ENCODE measurements at regions not wholly inside any gene's neighbourhood (a gene's known extent, or its start where the extent isn't known, plus 50 kb on each side); places are given as distances from the start of the nearest gene placed in this dataset.

GRCh38 chr16:85177448-85177846 lies 65.2 kb upstream of the CIBAR2 start:
- H3K27me3 ChIP-seq (ENCODE audit: control insufficient read depth, insufficient read depth, low read length), result no peaks in the 10 kb centered on the region
- no peak overlapping the region for H3K27ac ChIP-seq (ENCODE audit: low read depth, low read length)
- H3K36me3 ChIP-seq (ENCODE audit: control insufficient read depth, insufficient read depth, low read length), result no peaks in the 10 kb centered on the region
- H3K4me1 ChIP-seq (ENCODE audit: control insufficient read depth, insufficient read depth, low read length), result peaks cover 17% of the 10 kb centered on the region
- no peak overlapping the region for H3K9ac ChIP-seq (ENCODE audit: low read length)
- no peak overlapping the region for H3K4me3 ChIP-seq (ENCODE audit: low read length)

DNA sequence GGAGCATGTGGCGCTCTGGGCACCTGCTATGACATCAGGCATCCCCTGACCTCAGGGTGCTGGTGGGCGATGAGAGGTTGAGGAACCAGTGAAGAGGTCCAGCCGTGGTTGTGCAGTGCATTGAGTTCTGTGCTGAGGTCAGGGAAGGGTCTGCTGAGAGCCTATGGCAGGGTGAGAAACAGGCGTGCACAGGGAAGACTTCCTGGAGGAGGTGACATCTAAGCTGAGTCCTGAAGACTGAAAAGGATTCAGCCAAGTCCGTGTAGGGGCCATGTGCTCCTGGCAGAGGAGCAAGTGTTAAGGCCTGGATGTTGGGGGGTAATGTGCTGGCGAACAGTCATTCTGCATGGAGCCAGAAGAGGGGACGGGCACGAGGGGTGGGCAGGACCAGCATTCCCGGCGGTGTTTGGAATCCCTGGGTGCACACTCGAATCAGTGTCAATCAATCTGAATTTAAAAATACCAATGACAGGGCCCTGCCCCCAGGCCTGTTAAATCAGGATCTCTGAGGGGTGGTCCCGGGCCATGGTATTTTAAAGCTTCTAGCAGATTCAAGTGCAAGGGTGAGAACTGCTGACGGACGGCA lies 65.8 kb upstream of the CIBAR2 start:
- Histone ChIP-seq H3K36me3 (ENCODE audit: control insufficient read depth, insufficient read depth, low read length) (no peaks in the 10 kb centered on the region), H3K4me1 (ENCODE audit: control insufficient read depth, insufficient read depth, low read length) (peaks cover 13% of the 10 kb centered on the region), H3K27me3 (ENCODE audit: control insufficient read depth, insufficient read depth, low read length) (no peaks in the 10 kb centered on the region), H3K4me3 (ENCODE audit: low read length) (no peak overlapping the region), H3K27ac (ENCODE audit: low read depth, low read length) (no peak overlapping the region), H3K9ac (ENCODE audit: low read length) (no peak overlapping the region)

DNA sequence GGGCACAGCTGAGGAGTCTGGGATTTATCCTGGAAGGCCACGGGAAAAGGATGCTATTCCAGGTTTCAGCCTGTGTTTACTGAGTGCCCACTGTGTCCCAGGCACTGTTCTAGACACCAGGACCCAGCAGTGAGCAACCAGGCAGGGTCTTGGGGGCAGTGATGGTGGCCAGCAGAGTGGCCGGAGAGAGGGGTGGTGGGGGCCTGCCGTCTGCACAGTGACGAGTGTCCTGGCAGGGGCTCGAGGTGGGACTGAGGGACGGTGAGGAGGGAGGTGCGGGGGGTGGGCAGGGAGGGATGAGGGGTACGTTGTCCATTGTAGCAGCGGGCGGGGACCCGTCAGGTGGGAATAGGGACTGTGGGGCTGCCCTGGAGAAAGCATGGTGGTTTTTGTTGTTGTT lies 66.3 kb upstream of the CIBAR2 start:
- Histone ChIP-seq H3K9ac (ENCODE audit: low read length) (no peak overlapping the region), H3K27ac (ENCODE audit: low read depth, low read length) (no peak overlapping the region), H3K27me3 (ENCODE audit: control insufficient read depth, insufficient read depth, low read length) (no peaks in the 10 kb centered on the region), H3K4me3 (ENCODE audit: low read length) (no peak overlapping the region), H3K4me1 (ENCODE audit: control insufficient read depth, insufficient read depth, low read length) (peaks cover 10% of the 10 kb centered on the region), H3K36me3 (ENCODE audit: control insufficient read depth, insufficient read depth, low read length) (no peaks in the 10 kb centered on the region)

- no peak overlapping the region for H3K27ac ChIP-seq (ENCODE audit: low read depth, low read length)
- peaks cover 3% of the 10 kb centered on the region for H3K36me3 ChIP-seq (ENCODE audit: control insufficient read depth, insufficient read depth, low read length)
- H3K4me3 ChIP-seq (ENCODE audit: low read length), result no peak overlapping the region
- no peak overlapping the region for H3K9ac ChIP-seq (ENCODE audit: low read length)
- no peaks in the 10 kb centered on the region for H3K27me3 ChIP-seq (ENCODE audit: control insufficient read depth, insufficient read depth, low read length)
- H3K4me1 ChIP-seq (ENCODE audit: control insufficient read depth, insufficient read depth, low read length), result peaks cover under 1% of the 10 kb centered on the region
Observed at GRCh38 chr16:85179344-85180046, 67.2 kb upstream of the CIBAR2 start.

DNA sequence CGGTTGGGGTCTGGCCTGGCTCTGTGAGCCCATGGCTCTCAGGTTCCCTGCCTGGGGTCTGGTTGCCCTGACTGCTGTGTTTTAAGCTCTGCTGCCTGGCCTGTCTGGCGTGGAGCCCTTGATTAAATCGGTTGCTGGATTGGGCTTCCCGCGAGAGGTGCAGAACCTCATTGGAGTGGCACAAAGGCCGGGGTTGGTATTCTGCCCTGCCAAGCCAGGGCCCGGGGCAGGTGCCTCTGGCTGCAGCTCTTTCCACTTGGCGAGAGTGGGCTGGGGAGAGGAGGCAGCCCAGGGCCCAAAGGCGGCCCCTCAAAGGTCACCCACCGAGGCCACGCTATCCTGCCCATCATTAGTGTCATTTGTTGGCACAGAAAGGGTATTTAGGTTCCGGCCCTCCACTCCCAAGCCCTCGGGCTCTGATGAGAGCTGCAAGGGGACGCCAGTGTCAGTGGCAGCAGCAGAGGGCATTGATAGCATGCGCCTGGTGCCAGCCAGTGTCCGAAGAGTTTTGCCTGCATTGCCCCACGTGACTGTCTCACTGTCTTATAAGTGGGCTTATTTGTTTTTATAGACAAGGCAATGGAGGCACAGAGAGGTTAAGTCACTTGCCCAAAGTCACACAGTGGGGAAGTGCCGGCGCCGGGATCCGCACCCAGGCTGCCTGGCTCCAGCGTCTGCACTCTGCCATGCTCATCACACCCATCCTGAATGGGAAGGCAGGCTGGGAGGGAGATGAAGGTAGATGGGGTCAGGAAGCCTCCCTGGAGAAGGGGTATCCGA lies 68.0 kb upstream of the CIBAR2 start:
- H3K36me3 ChIP-seq (ENCODE audit: control insufficient read depth, insufficient read depth, low read length), result peaks cover 3% of the 10 kb centered on the region
- no peak overlapping the region for H3K4me3 ChIP-seq (ENCODE audit: low read length)
- H3K4me1 ChIP-seq (ENCODE audit: control insufficient read depth, insufficient read depth, low read length), result no peaks in the 10 kb centered on the region
- no peak overlapping the region for H3K9ac ChIP-seq (ENCODE audit: low read length)
- no peak overlapping the region for H3K27ac ChIP-seq (ENCODE audit: low read depth, low read length)
- H3K27me3 ChIP-seq (ENCODE audit: control insufficient read depth, insufficient read depth, low read length), result no peaks in the 10 kb centered on the region

DNA sequence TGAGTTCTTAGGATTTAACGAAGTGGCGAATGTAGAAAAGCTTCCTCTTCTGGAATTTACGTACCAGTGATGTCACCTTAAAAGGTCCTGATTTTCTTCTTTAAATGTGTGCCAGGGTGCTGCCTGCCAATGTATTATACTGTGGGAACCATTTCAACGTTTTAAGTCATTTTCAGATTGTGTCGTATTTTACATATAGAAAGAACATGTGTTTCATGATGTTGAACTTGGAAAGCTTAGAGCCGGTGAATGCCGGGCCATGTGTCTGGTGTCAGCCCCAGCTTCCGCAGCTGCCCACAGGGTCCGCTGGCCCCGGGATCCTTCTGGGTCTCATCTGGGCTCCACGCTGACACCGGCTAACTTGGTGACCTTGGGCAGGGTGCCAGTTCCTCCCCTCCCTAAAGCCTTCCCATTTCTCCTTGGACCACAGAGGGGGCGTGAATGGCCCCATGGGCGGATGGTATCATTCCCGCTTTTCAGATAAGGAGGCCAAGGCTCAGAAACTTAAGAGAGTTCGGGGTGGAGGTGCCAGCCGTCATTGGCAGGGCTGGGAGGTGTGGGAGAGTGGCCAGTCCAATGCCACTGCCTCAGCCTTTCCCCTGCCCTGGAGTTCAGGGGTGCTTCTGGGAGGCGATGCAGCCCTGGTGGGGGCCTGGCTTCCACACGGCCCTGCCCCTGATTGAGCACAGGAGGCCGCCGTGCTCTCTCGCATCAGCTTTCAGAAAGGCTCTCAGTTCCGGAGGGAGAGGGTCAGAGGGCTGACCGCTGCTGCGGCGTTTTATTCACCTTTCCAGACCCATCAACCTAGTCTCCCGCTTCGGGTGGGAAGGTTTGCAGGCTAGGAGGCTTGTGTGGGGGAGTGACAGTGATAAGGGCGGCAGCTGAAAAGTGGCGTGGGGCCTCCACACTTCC lies 68.8 kb upstream of the CIBAR2 start:
- Histone ChIP-seq H3K9ac (ENCODE audit: low read length) (no peak overlapping the region), H3K27ac (ENCODE audit: low read depth, low read length) (no peak overlapping the region), H3K27me3 (ENCODE audit: control insufficient read depth, insufficient read depth, low read length) (no peaks in the 10 kb centered on the region), H3K4me1 (ENCODE audit: control insufficient read depth, insufficient read depth, low read length) (no peaks in the 10 kb centered on the region), H3K4me3 (ENCODE audit: low read length) (no peak overlapping the region), H3K36me3 (ENCODE audit: control insufficient read depth, insufficient read depth, low read length) (peaks cover 3% of the 10 kb centered on the region)

GRCh38 chr16:85181739-85182129 lies 69.5 kb upstream of the CIBAR2 start:
- peaks cover 3% of the 10 kb centered on the region for H3K36me3 ChIP-seq (ENCODE audit: control insufficient read depth, insufficient read depth, low read length)
- H3K27me3 ChIP-seq (ENCODE audit: control insufficient read depth, insufficient read depth, low read length), result no peaks in the 10 kb centered on the region
- H3K27ac ChIP-seq (ENCODE audit: low read depth, low read length), result no peak overlapping the region
- no peak overlapping the region for H3K9ac ChIP-seq (ENCODE audit: low read length)
- no peak overlapping the region for H3K4me3 ChIP-seq (ENCODE audit: low read length)
- peaks cover 1% of the 10 kb centered on the region for H3K4me1 ChIP-seq (ENCODE audit: control insufficient read depth, insufficient read depth, low read length)

GRCh38 chr16:85182286-85182685 lies 70.0 kb upstream of the CIBAR2 start:
- Histone ChIP-seq H3K36me3 (ENCODE audit: control insufficient read depth, insufficient read depth, low read length) (peaks cover 3% of the 10 kb centered on the region), H3K4me1 (ENCODE audit: control insufficient read depth, insufficient read depth, low read length) (peaks cover 7% of the 10 kb centered on the region), H3K4me3 (ENCODE audit: low read length) (no peak overlapping the region), H3K27ac (ENCODE audit: low read depth, low read length) (no peak overlapping the region), H3K9ac (ENCODE audit: low read length) (no peak overlapping the region), H3K27me3 (ENCODE audit: control insufficient read depth, insufficient read depth, low read length) (no peaks in the 10 kb centered on the region)

GRCh38 chr16:85182774-85183173 lies 70.5 kb upstream of the CIBAR2 start:
- no peak overlapping the region for H3K9ac ChIP-seq (ENCODE audit: low read length)
- no peak overlapping the region for H3K4me3 ChIP-seq (ENCODE audit: low read length)
- peaks cover 3% of the 10 kb centered on the region for H3K36me3 ChIP-seq (ENCODE audit: control insufficient read depth, insufficient read depth, low read length)
- no peaks in the 10 kb centered on the region for H3K27me3 ChIP-seq (ENCODE audit: control insufficient read depth, insufficient read depth, low read length)
- no peak overlapping the region for H3K27ac ChIP-seq (ENCODE audit: low read depth, low read length)
- peaks cover 7% of the 10 kb centered on the region for H3K4me1 ChIP-seq (ENCODE audit: control insufficient read depth, insufficient read depth, low read length)

DNA sequence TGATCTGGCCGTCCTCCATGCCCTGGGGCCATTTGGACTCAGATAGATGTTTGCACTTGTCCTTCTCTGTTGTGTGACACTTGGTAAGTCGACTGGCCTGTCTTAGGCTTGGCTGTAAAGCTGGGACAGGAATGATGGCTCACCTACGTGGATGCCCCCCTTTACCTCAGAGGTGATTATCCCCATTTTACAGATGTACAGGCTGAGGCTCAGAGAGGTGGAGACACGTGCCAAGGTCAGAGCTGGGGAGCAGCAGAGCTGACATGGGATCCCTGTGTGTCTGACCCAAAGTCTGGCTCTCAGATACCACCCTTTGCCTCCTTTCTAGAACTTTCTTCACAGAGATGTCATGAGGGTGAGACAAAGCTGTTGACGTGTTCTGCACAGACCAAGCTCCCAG lies 71.3 kb upstream of the CIBAR2 start:
- H3K36me3 ChIP-seq (ENCODE audit: control insufficient read depth, insufficient read depth, low read length), result peaks cover 3% of the 10 kb centered on the region
- no peak overlapping the region for H3K9ac ChIP-seq (ENCODE audit: low read length)
- no peak overlapping the region for H3K27ac ChIP-seq (ENCODE audit: low read depth, low read length)
- H3K4me3 ChIP-seq (ENCODE audit: low read length), result no peak overlapping the region
- peaks cover 7% of the 10 kb centered on the region for H3K4me1 ChIP-seq (ENCODE audit: control insufficient read depth, insufficient read depth, low read length)
- H3K27me3 ChIP-seq (ENCODE audit: control insufficient read depth, insufficient read depth, low read length), result no peaks in the 10 kb centered on the region

GRCh38 chr16:85184404-85184803 lies 72.1 kb upstream of the CIBAR2 start:
- Histone ChIP-seq H3K36me3 (ENCODE audit: control insufficient read depth, insufficient read depth, low read length) (peaks cover 3% of the 10 kb centered on the region), H3K27ac (ENCODE audit: low read depth, low read length) (no peak overlapping the region), H3K4me3 (ENCODE audit: low read length) (no peak overlapping the region), H3K9ac (ENCODE audit: low read length) (no peak overlapping the region), H3K4me1 (ENCODE audit: control insufficient read depth, insufficient read depth, low read length) (peaks cover 7% of the 10 kb centered on the region), H3K27me3 (ENCODE audit: control insufficient read depth, insufficient read depth, low read length) (no peaks in the 10 kb centered on the region)
